Kidney epithelial cell (primary cell): ENCODE measurements at regions not wholly inside any gene's neighbourhood (a gene's known extent, or its start where the extent isn't known, plus 50 kb on each side); places are given as distances from the start of the nearest gene placed in this dataset.

Experiments
- DNase-seq: peaks from one replicate; pipeline ENCODE4 v3.0.0-alpha.2; 2010; ENCODE audit warnings: low read depth
- H3K27me3 ChIP-seq: 2 replicates; pipeline ENCODE4 v1.6.0; 2011; ENCODE audit warnings: low read length; ENCODE audit not compliant: control insufficient read depth, insufficient read depth
- H3K36me3 ChIP-seq: 2 replicates; pipeline ENCODE4 v1.5.1; 2011; ENCODE audit warnings: low read length; ENCODE audit not compliant: control insufficient read depth, insufficient read depth
- H3K4me3 ChIP-seq: 2 replicates; pipeline ENCODE4 v1.5.1; 2011; ENCODE audit warnings: low read depth, mild to moderate bottlenecking, control low read depth, low read length
- CTCF ChIP-seq: IDR thresholded peaks from 2 replicates; pipeline ENCODE4 v1.5.1; 2011; ENCODE audit warnings: mild to moderate bottlenecking, moderate library complexity, low read length, control low read depth, inconsistent platforms; ENCODE audit not compliant: insufficient read depth, poor library complexity, severe bottlenecking

GRCh38 chr11:69578167-69578566 is 62.8 kb upstream of the CCND1 start:
- no peaks in the 10 kb centered on the region for H3K36me3 ChIP-seq
- peaks cover 2% of the 10 kb centered on the region for H3K27me3 ChIP-seq
- H3K4me3 ChIP-seq: no peak overlapping the region
- no peak for DNase-seq
- no peak for TF ChIP-seq CTCF

GRCh38 chr11:69580529-69580928 is 60.4 kb upstream of the CCND1 start:
- H3K4me3 ChIP-seq: no peak overlapping the region
- no peaks in the 10 kb centered on the region for H3K27me3 ChIP-seq
- TF ChIP-seq CTCF: no peak
- no peak for DNase-seq
- no peaks in the 10 kb centered on the region for H3K36me3 ChIP-seq

- Histone ChIP-seq H3K27me3 (no peaks in the 10 kb centered on the region), H3K4me3 (no peak overlapping the region), H3K36me3 (no peaks in the 10 kb centered on the region)
- DNase-seq: no peak
- TF ChIP-seq CTCF: no peak
Measured at GRCh38 chr11:69582756-69583467, 58.0 kb upstream of the CCND1 start.

GRCh38 chr11:69584160-69584559 is 56.8 kb upstream of the CCND1 start:
- H3K27me3 ChIP-seq: no peaks in the 10 kb centered on the region
- no peak for DNase-seq
- TF ChIP-seq CTCF: no peak
- no peaks in the 10 kb centered on the region for H3K36me3 ChIP-seq
- H3K4me3 ChIP-seq: no peak overlapping the region

GRCh38 chr11:69585385-69585784 is 55.6 kb upstream of the CCND1 start:
- no peak overlapping the region for H3K4me3 ChIP-seq
- TF ChIP-seq CTCF: no peak
- no peak for DNase-seq
- no peaks in the 10 kb centered on the region for H3K27me3 ChIP-seq
- no peaks in the 10 kb centered on the region for H3K36me3 ChIP-seq
